Breast epithelium (tissue), 4 donors: ENCODE measurements at regions not wholly inside any gene's neighbourhood (a gene's known extent, or its start where the extent isn't known, plus 50 kb on each side); places are given as distances from the start of the nearest gene placed in this dataset.

Experiments
- DNase-seq, 2 donors: peaks; one replicate each; pipeline ENCODE4 v3.0.0-alpha.2; 2019; ENCODE audit warnings: low spot score in 2 of 2
- H3K27ac ChIP-seq, 2 donors: fragments of 200-600 bp; sonication (generic) in 1 of 2; one replicate each; pipeline ENCODE4 v1.5.1; 2016 to 2019; ENCODE audit warnings: mild to moderate bottlenecking in 1 of 2
- H3K27me3 ChIP-seq, 2 donors: fragments of 200-600 bp; sonication (generic) in 1 of 2; one replicate each; pipeline versions ENCODE4 v1.5.1 to v1.6.0; 2017 to 2019; ENCODE audit warnings: control low read depth in 1 of 2, mild to moderate bottlenecking in 1 of 2
- H3K36me3 ChIP-seq: fragments of 200-600 bp; one replicate; pipeline ENCODE4 v1.5.1; 2019
- H3K4me1 ChIP-seq, 2 donors: fragments of 200-600 bp; sonication (generic); one replicate each; pipeline ENCODE4 v1.5.1; 2016 to 2019; ENCODE audit warnings: control low read depth in 1 of 2
- H3K4me3 ChIP-seq, 3 donors: fragments of 200-600 bp; sonication (generic); 1 replicate in 2 of 3; 2 replicates in 1 of 3; pipeline ENCODE4 v1.5.1; 2016 to 2019; ENCODE audit warnings: mild to moderate bottlenecking in 3 of 3, moderate library complexity in 2 of 3
- H3K9me3 ChIP-seq, 2 donors: fragments of 200-600 bp; sonication (generic) in 1 of 2; one replicate each; pipeline ENCODE4 v1.5.1; 2016 to 2019; ENCODE audit warnings: control low read depth in 1 of 2
- POLR2A ChIP-seq: fragments of 450-650 bp; IDR thresholded peaks from one replicate; pipeline ENCODE4 v1.6.1; 2016; ENCODE audit warnings: antibody characterized with exemption, mild to moderate bottlenecking, moderate library complexity
- POLR2AphosphoS5 ChIP-seq, 3 donors: sonication (generic); formaldehyde crosslinking; IDR thresholded peaks; one replicate each; pipeline ENCODE4 v1.6.1; 2017; ENCODE audit warnings: antibody characterized with exemption in 3 of 3
- intact Hi-C: fragments of 100-400 bp; cut with DNase I; formaldehyde crosslinking; loops from one replicate; pipeline ENCODE4 v1.15.1; 2023; ENCODE audit warnings: low total_unique reads
- TF ChIP-seq, protein P1 (sequence below), 3 donors: fragments of 450-650 bp; IDR thresholded peaks; one replicate each; pipeline ENCODE4 v1.5.1; 2016 to 2017; ENCODE audit warnings: antibody characterized with exemption in 3 of 3, mild to moderate bottlenecking in 3 of 3, moderate library complexity in 3 of 3

DNA sequence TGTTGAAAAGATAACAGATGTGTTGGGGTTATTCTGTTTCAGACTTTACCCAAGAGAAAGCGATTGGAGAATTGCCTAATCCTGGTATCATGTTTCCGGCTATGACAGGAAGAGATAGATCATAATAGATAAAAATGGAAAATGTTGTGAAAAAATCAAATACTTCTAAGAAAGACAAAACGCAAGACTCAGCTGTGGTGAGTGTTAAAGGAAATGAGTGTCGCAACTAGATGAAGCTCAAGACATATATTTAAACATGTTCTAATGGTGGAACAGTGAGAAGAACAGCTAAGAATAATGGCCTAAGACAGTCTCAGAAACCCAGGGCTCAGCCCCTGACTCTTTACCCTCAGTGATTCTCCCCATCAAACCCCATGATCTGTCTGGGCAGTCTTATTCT lies 426.7 kb upstream of the RUNX1 start:
- Histone ChIP-seq H3K27ac (no peak overlapping the region), H3K4me1 (no peaks in the 10 kb centered on the region), H3K27me3 (no peaks in the 10 kb centered on the region), H3K9me3 (no peaks in the 10 kb centered on the region), H3K36me3 (no peaks in the 10 kb centered on the region), H3K4me3 (no peak overlapping the region)
- no peak for DNase-seq
- intact Hi-C loops, result no loop called here
- TF ChIP-seq, protein P1, sequence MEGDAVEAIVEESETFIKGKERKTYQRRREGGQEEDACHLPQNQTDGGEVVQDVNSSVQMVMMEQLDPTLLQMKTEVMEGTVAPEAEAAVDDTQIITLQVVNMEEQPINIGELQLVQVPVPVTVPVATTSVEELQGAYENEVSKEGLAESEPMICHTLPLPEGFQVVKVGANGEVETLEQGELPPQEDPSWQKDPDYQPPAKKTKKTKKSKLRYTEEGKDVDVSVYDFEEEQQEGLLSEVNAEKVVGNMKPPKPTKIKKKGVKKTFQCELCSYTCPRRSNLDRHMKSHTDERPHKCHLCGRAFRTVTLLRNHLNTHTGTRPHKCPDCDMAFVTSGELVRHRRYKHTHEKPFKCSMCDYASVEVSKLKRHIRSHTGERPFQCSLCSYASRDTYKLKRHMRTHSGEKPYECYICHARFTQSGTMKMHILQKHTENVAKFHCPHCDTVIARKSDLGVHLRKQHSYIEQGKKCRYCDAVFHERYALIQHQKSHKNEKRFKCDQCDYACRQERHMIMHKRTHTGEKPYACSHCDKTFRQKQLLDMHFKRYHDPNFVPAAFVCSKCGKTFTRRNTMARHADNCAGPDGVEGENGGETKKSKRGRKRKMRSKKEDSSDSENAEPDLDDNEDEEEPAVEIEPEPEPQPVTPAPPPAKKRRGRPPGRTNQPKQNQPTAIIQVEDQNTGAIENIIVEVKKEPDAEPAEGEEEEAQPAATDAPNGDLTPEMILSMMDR (IDR thresholded peaks at IDR 0.05), result no peak
- TF ChIP-seq POLR2AphosphoS5 (IDR thresholded peaks at IDR 0.05), result no peak

DNA sequence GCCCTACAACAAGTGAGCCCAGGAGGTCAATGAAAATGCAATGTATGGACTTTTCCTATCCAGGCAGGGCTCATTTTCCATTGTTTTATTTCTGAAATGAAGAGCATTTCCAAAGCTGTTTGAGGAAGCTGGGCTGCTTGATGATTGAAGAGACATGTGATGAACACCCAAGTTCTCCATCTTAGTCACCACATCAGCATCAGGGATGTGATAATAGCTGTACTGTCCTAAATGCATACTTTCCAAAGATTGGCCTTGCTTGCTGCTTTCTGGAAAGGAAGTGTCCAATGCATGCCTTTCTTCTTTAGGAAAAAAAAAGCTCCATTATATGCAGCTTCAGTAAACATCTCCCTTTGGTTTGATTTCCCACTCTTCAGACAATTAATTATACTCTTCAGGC lies 425.9 kb upstream of the RUNX1 start:
- H3K4me3 ChIP-seq, result no peak overlapping the region
- H3K9me3 ChIP-seq, result no peaks in the 10 kb centered on the region
- H3K36me3 ChIP-seq, result no peaks in the 10 kb centered on the region
- TF ChIP-seq POLR2AphosphoS5 (IDR thresholded peaks at IDR 0.05), result no peak
- no peak for TF ChIP-seq POLR2A
- H3K4me1 ChIP-seq, result no peaks in the 10 kb centered on the region
- H3K27ac ChIP-seq, result no peak overlapping the region
- no peak for DNase-seq
- H3K27me3 ChIP-seq, result no peaks in the 10 kb centered on the region
- intact Hi-C loops, result no loop called here

DNA sequence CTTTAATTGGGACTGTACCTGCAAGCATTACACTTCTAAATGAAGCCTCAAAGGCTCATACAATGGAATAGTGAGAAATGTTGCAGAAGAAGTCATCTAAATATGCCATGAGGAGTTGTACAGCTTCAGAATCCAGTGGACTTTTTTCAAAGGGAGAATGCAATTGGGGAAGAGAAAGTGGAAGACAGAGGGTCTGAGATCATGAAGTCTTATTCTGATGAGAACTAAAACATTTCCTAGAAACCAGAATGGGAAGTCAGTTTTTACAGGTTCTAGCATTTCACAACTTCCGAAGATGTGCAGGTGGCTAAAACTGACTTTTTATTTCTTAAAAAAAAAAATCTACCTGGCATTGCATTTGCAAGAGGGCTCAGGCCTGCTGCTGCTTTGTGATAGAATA lies 424.4 kb upstream of the RUNX1 start:
- Histone ChIP-seq H3K4me1 (no peaks in the 10 kb centered on the region), H3K4me3 (no peak overlapping the region), H3K36me3 (no peaks in the 10 kb centered on the region), H3K27me3 (no peaks in the 10 kb centered on the region), H3K9me3 (no peaks in the 10 kb centered on the region), H3K27ac (no peak overlapping the region)
- TF ChIP-seq, protein P1 (IDR thresholded peaks at IDR 0.05), result no peak
- TF ChIP-seq POLR2AphosphoS5 (IDR thresholded peaks at IDR 0.05) (no peak), POLR2A (no peak)
- no peak for DNase-seq
- intact Hi-C loops, result no loop called here

DNA sequence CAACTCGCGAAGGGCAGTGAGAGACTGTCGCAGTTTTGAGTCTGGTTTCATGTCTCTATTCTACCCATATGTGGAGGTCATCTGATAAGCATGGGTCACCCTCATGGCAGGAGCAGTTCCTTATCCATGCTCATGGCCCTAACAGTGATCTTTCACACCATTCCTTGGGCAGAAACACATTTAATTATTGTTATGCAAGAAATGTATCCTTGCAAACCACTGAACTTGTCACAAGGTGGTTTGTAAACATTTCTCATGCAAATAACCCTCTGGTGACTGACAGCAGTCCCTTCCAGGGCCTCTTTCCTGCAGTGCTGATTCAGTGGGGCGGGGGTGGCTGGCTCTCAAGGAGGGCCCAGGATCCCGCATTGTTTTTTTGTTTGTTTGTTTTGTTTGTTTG lies 421.4 kb upstream of the RUNX1 start:
- Histone ChIP-seq H3K9me3 (no peaks in the 10 kb centered on the region), H3K27me3 (no peaks in the 10 kb centered on the region), H3K4me3 (no peak overlapping the region), H3K4me1 (no peaks in the 10 kb centered on the region), H3K27ac (no peak overlapping the region), H3K36me3 (no peaks in the 10 kb centered on the region)
- intact Hi-C loops, result no loop called here
- TF ChIP-seq POLR2A (no peak), POLR2AphosphoS5 (IDR thresholded peaks at IDR 0.05) (no peak)
- TF ChIP-seq, protein P1 (IDR thresholded peaks at IDR 0.05), result no peak
- DNase-seq, result no peak

DNA sequence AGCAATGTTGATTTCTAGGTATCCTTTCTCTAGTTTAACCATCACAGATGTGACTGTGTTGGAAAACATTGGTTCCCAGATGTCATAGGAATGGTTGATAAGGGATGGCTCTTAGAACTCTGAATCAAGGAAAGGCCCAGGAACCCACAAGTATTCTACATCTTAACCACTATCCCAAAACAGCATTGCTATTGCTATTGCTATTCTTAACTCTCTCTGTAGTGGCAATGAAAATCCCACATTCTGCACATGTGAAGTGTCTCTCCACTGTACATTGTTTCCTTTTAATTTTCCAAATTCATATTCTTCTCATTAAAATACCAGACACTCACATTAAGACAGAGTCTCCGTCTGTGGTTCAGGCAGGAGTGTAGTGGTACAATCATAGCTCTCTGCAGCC lies 420.4 kb upstream of the RUNX1 start:
- no peaks in the 10 kb centered on the region for H3K36me3 ChIP-seq
- H3K4me1 ChIP-seq, result no peaks in the 10 kb centered on the region
- TF ChIP-seq, protein P1 (IDR thresholded peaks at IDR 0.05), result no peak
- no peak for TF ChIP-seq POLR2AphosphoS5 (IDR thresholded peaks at IDR 0.05)
- no peak for TF ChIP-seq POLR2A
- H3K27me3 ChIP-seq, result no peaks in the 10 kb centered on the region
- intact Hi-C loops, result no loop called here
- no peak overlapping the region for H3K27ac ChIP-seq
- DNase-seq, result no peak
- no peaks in the 10 kb centered on the region for H3K9me3 ChIP-seq
- H3K4me3 ChIP-seq, result no peak overlapping the region

DNA sequence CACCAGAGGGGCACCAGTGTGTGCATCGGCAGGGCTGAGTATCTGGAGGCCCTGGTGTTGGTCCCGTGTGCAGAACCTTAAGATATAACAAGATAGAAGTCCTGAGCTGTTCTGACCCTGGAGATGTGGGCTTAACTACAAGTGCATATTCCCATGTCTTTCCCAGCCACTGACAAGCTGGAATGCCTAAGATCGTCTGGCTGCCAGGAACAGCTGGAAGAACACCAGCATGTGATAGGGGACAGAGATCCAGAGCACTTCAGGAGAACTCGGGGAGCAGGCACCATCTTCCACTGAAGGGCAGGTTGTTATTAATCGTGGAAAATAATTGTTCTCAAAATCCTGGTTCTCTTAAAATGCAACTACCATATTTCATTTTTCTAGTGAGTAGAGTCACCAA lies 419.9 kb upstream of the RUNX1 start:
- H3K27ac ChIP-seq, result no peak overlapping the region
- no peak for DNase-seq
- H3K4me3 ChIP-seq, result no peak overlapping the region
- no peaks in the 10 kb centered on the region for H3K36me3 ChIP-seq
- intact Hi-C loops, result no loop called here
- H3K27me3 ChIP-seq, result no peaks in the 10 kb centered on the region
- TF ChIP-seq POLR2A, result no peak
- no peak for TF ChIP-seq POLR2AphosphoS5 (IDR thresholded peaks at IDR 0.05)
- TF ChIP-seq, protein P1 (IDR thresholded peaks at IDR 0.05), result no peak
- H3K4me1 ChIP-seq, result no peaks in the 10 kb centered on the region
- H3K9me3 ChIP-seq, result no peaks in the 10 kb centered on the region
